NCI-H2196 treated with DMSO at 0.1 percent for 48 hours (cell line): ENCODE measurements at regions not wholly inside any gene's neighbourhood (a gene's known extent, or its start where the extent isn't known, plus 50 kb on each side); places are given as distances from the start of the nearest gene placed in this dataset.

Experiments
- DNase-seq: peaks from one replicate; lab custom pipeline; 2025; ENCODE audit not compliant: unreplicated experiment; lab: John Stamatoyannopoulos, UW

DNA sequence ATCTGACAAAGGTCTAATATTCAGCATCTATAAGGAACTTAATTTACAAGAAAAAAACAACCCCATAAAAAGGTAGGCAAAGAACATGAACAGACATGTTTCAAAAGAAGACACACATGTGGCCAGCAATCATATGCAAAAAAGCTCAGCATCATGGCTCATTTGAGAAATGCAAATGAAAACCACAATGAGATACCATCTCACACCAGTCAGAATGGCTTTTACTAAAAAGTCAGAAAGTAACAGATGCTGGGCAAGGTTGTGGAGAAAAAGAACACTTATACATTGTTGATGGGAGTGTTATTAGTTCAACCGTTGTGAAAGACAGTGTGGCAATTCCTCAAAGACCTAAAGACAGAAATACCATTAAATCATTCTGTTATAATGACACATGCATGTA is 289.9 kb upstream of the MMS22L start:
- no peak for DNase-seq

DNA sequence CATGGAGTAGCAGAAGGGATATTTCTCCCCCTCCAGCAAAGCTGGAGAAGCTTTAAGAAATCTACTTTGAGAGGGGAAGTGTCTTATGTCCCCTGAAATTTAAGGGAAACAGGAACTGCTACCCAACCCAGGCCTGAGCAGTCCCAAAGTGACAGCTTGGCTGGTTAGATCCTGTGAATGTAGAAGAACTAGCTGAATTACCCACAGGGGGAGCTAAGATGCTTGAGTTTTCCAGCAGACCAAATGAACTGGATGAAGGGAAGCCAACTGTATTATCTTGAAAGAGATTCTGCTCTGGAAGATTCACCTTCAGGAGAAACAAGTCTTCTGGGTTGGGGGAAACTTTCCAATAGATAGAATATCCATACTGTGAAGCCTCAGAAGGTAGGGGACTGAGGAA is 303.3 kb upstream of the MMS22L start:
- DNase-seq: no peak

DNA sequence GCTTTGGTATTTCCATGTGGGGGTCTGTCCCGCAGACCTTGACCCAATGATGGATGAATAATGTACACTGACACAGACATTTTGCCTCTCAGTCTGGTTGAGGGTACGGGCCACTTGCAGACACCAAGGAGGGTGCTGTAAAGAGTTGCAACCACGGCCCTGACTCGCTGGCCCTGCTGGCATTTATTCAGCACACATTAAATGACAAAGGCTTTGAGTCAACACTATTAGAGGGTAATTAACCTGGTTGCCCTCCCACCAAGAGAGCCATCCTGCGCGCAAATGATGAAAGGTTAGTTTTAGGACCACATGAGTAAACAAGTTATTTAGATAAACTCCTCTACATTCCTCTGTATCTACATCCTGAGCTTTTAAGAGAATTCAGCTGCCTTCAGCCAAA is 308.9 kb upstream of the MMS22L start:
- no peak for DNase-seq

DNA sequence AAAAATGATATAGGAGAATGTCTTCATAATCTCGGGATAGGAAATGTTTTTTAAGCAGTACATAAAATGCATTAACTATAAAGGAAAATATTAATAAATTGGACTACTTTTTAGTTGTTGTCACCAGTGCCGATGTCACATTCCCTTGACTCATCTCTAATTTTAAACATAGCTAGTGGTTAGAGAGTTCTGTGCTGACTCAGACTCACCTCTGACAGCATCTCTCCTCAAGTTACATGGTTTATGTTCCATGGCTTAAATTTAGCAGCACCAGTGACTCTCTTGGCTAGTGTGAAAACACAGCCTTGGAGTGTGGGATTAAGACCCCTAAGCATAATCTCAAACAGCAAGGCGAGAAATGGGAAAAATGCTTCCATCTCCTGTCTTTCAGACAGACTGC is 311.8 kb upstream of the MMS22L start:
- DNase-seq: no peak

DNA sequence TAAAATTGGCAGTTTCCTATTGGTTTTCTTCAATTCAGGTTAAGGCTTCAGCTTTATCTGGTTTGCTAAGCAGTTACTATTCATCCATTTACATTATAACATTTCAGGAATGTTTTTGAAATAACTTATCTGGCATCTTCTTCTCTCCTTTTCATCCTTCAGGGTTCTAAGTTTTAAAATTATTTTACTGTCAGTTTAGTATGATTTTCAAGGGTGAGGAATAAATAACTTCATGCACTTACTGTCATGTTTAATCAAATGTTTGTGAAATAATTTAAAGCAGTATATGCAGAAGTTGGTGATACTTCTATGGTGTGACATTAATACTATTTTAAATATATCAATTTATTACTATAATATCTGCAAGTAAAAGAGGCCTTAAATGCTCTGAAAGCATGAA is 338.1 kb upstream of the MMS22L start:
- no peak for DNase-seq

DNA sequence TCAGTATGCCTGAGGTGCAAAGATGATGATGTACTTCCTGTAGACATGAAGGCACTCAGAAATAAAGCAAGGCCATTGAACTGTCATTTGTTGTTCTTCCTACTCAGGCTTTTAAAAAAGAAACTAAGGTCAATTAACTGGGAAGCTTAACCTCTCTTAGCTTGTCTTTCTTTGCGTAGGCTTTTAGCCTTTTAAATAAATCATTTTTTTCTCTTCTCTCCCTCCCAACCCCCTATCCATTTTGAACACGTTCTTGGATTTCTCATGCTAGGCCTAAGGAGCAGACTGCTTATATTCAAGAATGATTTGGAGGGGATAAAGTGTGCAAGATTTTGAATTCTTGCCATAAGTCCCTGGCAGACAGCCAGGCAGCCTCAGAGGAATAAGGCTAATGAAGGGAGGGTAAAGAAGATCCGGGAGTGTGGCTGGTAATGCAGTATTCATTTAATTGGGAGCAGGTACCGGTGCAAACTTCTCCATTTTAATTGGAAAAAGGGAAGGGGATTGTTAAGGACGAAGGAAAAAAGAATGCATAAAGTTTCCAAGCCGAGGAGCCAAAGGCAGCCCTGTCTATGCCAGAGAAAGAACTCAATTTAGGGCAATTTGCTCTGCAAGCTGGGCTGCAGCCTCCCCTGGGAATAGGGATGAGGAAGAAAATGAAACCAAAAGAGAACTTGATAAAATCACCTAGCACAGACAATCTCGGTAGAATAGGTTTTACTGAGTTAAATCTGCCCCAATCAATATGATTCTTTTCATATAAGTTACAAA is 343.8 kb upstream of the MMS22L start:
- DNase-seq: no peak

DNA sequence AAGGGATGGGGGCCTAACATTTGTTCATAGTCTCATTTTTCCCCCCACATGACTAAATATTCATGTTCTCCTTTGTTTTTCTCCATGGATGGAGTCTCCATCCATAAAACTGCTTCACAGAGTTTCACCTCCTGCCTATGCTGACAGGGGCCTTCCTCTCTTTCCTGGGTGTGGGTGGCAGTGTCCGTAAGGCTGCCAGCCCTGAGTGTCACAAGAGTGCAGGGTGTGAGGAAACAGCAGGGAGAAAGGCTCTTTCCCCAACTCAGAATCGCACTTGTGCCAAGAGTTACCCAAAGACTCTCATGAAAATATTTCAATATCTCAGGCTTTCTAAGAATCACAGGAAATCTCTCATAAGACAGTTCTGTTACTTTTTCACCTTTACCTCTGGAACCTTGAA is 346.2 kb upstream of the MMS22L start:
- no peak for DNase-seq

DNA sequence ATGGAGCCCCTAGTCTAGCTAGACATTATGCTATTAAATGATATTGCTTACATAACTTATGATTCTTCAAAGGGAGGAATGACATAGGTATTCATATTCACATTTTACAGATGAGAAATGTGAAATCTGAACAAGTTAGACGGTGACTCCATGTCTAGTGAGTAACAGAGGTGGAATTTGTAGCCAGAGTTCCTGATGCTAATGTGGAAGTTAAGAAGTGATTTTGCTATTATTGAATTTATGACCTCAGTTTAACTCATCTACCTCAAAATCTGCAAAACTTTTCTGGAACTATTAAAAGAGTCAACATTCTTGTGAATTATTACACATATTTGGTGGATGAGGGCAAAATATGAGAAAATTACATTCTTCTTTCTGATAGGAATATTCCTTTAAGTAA is 347.6 kb upstream of the MMS22L start:
- DNase-seq: no peak

DNA sequence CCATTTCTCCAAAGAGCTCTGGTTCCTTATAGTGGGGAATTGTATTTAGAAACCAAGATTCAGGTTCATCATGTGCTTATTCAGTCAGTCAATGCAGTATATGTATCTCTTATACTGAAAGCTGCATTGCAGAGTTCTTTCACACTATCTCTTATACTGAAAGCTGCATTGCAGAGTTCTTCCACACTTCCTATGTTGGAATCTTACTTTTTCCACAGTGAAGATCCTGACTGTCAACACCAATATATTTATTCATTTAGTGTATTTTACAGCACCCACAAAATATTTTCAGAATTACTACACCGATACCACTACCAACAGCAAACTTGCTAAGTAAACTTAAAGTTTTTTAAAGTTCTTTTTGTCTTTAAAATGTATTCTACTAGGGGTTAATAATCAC is 349.3 kb upstream of the MMS22L start:
- DNase-seq: no peak

DNA sequence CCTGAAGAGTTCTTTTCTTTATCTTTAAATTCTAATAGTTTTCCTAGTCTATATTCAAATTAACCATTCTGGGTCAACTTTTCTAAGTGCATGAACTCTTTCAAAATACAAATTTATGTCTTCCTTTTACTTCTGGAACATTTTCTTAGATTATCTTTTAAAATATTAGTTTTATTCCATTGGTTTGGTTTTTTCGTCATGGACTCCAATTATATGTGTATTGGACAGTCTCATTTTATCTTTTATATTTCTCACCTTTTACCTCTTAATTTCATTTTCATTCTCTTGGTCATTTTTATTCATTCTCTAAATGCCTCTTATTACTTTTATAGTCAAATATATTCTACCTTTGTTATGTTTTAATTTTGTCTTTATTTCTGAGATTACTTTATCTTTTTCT is 356.7 kb upstream of the MMS22L start:
- DNase-seq: no peak

DNA sequence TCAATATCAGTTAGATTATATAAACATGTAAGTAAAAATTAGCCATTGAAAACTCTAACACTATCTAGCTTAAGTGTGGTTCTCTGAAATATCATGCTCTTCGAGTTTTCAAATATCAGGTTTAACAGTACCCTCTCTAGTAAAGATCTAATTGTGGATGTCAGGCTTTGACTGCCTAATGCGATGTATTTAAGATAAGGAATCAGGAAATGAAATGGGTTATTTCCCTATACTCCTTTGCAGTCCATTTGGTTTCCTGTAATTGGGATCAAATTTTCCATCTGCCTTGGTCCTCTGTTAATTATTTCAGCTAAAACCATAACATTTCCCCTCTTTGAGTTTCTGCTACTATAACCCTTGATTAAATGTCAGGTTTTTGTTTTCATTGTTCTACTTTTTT is 361.3 kb upstream of the MMS22L start:
- no peak for DNase-seq

DNA sequence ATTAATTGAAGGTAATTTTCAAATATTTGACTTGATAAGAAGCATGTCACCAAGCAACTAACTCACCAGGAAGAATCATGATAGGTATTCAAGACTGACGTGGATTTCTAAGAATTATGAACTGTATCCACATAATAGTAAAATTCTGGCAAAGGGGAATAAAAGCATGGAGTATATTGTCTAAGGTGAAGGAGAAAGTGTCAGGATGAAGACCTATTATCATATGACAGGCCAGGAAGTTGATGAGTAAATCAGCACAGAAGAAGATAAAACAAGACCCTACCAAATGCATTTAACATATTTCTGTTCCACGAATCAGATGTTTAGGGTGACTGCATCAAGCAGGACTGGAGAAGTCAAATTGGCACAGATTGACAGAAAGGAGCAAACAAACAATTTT is 362.7 kb upstream of the MMS22L start:
- DNase-seq: no peak

DNA sequence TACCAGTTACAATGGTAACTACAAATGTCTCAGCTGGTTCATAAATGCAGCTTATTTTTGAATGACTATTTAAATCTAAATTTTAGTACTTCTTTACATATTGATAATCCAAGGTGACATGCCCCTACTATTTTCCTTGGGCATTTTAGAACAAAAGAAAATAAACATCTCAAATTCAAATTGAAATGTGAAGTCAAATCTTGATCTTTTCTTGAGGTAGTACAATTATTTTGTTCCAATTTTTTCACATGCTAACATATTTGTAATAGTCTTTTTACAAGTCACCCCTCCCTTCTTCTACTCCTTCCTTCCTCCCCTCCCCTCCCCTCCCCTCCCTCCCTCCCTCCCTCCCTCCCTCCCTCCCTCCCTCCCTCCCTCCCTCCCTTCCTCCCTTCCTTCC is 370.1 kb upstream of the MMS22L start:
- DNase-seq: no peak

DNA sequence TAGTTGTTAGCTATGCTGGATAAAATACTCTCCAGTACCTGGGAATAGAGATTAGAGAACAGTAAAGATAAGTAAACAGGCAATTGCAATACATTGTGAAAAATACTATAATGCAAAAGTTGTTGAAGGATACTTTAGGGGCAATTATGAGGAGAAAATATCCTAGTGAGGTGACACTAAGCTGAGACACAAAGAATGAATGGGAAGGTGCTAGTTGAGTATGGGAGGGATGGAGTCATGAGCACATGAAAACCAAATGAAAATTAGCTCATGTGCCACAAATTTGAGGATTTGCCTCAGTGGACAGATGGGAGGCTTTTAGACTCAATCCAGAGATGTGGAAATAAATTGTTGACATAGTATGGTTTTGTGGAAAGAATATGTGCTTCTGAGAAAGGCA is 370.5 kb upstream of the MMS22L start:
- no peak for DNase-seq

DNA sequence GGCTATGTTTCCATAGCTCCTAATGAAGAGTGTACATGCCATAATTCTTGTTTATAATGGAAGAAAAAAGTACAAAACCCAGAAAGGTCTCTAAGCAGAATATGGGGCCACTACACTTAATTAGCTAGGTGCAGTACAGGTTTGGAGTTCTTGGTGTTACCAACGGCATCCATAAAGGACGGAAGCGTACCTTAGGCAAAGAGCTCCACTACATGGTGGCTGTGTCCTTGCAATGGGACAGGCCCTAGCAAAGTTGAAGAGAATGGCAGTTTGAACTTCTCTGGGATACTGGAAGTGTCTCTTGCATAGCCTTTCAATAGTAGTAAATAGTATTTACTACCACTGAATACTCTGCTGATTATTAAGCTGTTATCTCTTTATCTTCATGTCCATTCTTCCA is 371.7 kb upstream of the MMS22L start:
- no peak for DNase-seq

DNA sequence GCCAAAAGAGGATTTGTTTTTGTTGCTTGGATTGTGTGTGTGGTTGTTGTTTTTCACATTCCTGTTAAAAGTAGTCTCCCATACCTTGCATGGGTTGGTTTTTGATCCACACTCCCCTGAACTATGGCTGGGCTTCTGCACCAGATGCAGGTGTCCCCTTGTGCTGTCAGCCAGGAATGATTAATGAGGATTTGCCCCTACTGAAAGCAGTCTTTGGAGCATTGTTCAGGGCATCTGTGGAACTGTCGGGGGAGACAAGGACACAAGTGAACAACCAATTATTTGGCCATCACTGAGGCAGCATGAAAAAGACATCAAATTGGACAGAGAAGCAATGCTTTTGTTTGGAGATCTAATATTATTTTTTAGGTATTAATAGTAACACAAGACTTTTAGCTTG is 373.2 kb upstream of the MMS22L start:
- DNase-seq: no peak

DNA sequence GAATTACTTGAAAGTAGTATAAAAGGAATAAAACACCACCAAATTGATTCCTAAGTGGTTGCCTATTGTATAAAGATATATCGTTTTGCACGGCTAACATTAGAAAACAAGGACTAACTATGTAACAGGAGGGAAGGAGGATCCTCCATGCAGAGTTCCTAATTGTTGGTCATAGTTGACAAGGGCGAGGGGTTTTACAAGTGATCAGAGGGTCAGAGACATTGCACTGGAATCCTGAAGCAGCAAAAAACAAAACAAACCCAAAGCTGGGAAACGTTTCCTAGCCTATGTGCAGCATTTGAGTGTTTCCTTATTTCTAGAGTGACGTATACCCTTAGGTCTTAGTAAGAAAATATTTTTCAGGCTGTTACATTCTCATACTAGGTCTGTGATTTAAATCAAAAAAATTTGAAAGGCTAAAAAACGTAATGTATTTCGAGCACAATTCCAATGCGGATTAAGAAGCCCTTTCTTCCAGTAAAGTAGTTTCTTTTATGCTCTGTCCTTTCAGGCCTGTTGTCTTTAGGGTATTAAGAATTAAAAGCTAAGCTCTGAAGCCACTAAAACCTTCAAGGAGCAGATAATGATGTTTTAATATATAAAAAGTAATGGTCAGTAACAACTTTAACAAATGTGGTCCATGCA is 373.8 kb upstream of the MMS22L start:
- DNase-seq: no peak

DNA sequence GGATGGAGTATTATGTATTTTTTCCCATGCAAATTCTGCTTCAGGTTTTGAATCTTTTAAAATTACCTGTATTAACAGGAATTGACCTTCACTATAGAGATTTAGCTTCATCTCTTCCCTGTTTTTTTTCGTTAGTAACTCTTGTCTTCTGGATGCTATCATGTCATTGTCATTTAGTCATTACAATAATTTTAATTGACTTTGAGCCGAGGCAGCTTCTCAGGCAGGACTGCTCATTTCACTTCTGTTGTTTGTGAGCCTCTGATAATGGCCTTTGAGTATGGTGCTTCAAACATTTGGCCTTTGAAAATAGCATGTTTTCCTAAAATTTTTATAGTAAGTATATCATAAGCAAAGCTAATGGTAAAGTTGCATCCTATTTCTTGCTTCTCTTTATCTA is 375.1 kb upstream of the MMS22L start:
- no peak for DNase-seq

DNA sequence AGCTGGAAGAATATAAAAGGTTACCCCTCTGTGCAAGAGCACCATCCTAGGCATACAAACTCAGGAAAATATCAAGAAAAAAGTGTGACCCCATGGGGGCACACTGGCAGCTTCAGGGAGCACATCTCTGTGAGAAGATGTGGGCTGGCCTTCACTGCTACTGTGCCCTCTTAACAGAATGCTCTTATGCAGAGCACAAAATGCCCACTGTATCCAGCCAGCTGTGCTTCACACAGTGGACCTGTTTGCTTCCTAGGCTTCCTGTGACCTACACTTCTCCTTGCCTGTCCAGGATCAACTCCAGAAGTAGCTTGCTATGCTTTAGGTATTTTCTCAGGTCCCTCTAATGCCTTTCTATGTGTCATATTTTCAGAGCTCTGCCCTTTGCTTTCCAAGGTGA is 380.2 kb upstream of the MMS22L start:
- no peak for DNase-seq

DNA sequence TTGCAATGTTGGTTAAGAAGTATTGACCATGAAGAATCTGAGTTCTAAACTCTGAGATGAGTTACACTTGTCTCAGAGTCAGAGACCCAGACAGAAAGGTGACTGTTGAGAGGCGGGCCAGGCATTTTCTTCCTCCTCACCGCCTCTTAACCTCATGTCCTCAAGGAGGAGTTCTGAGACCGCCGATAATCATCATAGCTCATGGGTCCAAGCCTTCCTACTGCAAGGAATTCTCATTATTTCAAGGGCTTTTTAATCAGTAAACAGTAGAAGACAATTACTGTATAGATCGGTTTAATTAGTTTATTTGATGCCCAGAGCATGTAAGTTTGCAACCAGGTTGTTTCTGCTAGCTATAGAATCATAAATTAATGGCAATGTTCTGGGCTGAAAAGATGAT is 382.4 kb upstream of the MMS22L start:
- no peak for DNase-seq

DNA sequence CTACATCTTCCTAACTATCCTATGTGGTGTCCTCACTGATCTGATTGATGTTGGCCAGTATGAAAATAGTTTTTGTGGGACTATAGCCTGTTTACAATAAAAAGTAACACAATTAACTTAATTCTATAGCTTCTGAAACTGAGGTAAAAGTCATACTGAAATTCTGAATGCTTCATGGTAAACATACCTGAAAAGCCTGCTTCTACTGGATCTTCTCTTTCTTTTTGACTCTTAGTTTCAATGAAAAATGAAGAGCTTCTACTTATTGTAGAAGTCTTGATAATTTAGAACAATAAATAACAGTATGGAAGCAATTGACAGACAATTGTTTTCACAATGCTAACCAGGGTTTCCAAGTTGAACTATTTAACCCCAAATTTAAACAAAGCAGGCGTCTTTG is 383.9 kb upstream of the MMS22L start:
- DNase-seq: no peak

DNA sequence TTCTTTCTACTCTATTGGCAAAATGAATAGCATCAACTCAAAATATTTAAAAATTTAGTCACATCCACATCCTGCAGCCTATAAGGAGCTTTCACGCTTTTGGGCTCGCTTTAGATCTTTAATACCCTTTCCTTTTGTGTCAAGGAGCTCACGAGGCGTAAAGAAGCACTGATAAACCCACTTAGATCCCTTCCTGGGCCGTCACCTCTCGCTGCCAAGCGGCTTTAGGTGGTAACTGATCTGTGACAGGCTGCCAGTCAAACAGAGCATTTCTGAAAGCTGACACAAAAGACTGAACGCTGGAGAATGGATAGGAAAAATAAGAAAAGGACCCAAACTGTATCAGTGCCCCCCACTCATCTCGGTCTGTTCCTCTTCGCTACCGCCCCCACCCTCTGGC is 385.7 kb upstream of the MMS22L start:
- DNase-seq: no peak
